Islet of Langerhans (tissue), 1 donor: ENCODE measurements at regions not wholly inside any gene's neighbourhood (a gene's known extent, or its start where the extent isn't known, plus 50 kb on each side); places are given as distances from the start of the nearest gene placed in this dataset.

Experiments used
- FAIRE-seq: peaks from one replicate; lab custom pipeline; 2011; peaks lifted over from hg19 to GRCh38; lab: Jason Lieb, UNC

DNA sequence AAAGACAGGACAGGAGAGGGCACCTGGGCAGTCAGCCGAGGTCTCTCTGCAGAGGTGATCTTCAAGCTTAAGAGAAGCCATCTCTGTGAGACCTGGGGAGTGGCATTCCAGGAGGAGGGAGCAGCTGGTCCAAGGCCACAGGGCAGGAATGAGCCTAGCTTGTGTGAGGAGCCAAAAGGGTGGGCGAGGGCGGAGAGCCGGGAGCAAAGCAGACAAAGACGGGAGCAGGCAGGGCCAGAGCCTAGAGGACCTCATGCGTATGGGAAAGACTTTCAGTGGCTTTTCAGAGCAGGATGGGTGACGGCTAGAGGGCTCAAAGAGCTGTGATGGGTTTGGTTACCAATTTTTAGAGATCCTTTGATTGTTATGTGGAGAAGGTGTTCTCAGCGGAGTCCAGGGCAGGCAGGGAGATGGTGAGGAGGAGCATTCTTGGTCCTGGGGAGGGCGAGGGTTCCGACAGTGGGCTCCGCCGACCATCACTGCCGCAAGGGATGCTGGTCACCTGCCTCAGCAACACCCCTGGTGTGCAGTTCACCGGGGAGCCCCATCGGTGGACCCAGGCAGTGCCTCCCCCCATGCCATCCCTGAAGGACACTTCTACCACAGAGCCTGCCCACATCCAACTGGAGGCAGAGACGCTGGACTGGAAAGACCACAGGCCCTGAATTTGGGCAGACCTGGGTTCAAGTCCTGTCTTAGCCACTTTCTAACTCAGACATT is 122.9 kb upstream of the IRF2BP2 start:
- no peak for FAIRE-seq

DNA sequence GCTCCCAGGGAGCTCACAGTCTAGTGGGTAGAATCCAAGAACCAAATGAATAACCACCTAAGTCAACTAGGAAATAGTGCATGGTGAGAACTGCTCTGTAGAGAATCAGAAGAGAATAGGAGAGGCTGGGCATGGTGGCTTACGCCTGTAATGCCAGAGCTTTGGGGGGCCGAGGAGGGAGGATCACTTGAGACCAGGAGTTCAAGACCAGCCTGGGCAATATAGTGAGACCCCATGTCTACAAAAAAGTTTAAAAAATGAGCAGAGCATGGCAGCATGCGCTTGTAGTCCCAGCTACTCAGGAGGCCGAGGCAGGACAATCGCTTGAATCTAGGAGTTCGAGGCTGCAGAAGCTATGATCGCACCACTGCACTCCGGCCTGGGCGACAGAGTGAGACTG is 122.3 kb upstream of the IRF2BP2 start:
- no peak for FAIRE-seq

DNA sequence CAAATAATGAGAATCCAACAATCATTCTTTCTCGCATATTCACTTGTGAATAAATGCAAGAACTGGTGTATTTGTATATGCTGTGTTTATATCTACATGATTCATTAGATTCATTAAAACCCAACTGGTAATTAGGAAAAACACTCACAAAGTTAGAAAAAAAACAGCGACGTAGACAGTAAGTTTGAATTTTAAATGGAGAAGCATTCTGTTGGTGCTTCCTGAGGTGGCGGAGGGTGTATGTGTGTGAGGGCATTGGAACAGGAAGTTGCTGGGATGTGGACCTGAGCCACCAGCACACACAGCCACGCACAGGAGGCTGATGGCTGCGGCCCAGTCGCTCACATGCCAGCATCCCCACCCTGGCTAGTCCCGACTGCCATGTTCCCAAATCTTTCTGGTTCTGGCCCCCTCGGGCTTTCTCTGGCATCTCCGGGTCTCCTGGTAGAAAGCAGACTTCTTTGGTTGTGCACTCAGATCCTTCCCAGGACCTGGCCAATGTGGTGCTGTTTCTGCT is 121.6 kb upstream of the IRF2BP2 start:
- no peak for FAIRE-seq

DNA sequence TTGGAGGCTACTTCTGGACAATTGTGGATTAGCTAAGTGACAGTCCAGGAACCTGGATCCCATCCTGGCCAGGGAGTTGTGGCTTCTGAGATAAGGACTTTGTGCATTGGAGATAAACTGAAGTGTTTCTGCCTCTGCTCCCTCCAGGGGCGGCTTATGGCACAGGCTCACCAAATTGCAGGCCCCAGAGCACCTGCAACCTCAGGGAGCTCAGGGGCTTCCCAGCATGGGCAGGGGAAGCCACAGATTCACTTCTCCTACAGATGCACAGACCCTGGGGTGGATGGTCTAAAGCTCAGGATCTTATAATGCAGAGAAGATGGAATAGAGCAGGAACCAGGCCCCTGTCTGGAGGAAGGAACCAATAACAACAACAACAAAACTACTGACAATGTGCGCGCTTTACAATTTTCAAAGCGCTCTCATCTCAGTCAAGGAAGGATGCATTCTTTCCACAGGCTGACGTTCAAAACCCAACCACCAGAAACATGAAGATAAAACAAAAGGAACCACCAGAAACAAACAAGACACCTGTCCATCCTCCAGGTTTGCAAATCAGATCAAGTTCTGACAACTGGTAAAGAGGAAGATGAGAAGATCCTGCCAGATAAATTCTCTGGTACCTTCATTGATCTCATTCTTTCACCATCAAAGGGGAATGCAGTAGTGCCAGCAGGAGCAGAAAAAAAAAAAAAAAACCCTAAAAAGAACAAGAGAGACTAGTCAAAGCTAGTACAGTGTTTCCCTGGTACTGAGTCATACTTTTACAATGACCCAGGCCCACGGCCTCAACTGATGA is 121.0 kb upstream of the IRF2BP2 start:
- FAIRE-seq: no peak

DNA sequence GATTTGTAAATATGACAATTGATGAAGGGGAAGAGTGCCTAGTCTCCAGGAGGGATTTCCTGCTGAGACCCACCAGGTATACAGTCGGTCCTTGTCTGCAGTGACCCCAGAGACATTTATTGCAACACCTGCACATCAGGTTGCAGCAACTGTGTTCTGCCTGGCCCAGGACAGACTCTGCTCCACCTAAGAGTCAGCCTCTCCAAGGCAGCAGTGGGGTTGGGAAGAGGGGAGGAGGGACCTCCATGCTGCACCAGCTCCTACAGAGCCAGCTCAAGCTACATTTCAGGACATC is 120.4 kb upstream of the IRF2BP2 start:
- no peak for FAIRE-seq

DNA sequence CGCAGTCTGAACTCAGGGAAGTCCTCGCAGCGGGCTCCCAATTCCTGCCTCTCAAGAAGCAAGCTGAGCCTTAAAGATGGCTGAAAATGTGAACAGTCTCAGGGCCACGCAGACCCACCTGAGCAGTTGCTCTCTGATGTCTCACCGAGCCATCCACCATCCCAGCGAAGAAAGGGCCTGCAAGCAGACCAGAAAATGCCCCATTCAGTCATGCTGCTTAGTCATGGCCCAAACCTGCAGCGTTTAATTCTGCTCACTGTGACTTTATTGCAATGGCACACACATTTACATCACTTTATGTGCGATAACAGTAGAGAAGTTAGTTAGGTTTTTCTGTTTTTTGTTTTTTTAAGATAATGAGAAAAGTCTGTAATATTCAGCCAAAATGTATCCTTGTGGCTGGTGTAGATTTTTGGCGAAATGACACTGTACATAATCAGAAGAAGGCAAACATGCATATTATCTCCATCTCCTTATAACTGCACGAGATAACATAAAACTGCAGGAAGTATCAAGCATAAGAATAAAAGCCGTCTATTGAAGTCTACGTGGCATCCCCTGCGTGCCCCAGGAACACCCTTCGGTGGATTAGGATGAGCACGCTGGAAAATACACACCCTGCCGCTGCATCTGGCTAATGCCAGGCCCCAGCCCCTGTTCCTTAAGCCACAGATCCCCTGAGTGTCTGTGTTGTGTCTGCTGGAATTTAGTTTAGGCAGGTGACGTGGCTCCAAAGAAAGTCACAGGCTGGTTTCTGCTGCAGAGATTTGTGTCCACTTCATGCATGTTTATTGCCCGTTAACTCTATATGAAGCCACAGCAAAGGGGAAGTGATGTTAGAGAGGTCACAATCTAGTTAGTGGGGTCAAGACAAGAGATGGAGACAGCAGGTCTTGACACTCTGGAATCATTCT is 119.8 kb upstream of the IRF2BP2 start:
- no peak for FAIRE-seq

DNA sequence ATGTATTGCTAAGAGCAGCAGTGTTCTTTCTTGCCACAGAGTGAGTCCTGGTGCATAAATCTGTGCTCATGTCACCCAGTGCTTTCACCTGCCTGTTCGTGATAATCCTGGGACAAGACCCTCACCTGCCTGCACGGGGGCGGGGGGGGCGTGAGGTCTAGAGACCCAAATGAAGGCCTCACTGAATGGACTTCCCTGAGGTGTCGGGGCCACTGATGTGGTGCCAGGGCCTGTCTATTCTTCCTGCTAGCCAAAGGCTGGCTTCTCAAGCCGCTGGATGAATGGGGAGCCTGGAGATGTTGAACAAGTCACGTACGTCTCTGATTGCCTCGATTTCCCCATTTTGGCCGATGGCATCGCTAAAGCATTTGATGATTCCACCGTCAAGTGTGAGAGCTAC is 118.8 kb upstream of the IRF2BP2 start:
- no peak for FAIRE-seq

DNA sequence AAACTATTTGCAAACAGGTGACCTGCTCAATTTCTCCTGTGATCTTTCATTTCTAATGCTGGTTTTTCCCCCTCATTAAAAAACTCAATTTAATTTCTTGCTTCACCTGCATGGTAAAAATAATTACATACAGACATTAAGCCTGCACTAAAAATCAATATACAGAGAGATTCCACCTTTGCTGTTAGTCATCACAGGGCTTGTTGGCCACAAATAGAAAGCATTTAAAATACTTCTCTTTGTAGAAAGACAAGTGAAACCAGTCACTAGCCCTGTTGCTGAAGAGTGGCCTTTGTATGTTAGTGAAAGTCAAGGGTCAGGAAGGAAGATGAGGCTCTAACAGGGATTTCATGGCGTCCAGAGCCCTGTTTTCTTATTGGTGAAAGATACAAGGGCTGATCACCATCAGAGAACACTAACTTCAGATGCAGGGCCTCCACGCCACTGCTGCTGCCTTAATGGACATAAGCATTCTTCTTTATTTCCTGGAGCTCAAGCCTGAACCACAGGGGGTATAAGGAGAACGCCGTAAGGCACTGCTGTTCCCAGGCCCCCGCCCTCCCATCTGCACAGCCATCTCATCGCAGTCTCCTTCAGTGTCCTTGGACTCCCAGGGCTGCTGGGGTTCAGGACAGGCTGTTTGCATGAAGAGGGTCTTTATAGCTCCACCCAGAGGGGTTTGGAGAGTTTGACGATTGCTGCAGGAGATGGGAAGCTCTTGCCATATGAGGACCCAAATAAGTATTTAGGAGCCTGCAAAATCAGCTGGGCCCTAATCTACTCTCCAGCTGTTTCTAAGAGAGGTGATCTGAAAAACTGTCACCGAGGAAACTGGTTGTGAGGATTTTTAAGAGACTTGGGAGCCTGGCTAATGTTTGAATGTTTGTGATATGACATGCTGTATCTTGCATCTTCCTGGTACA is 117.3 kb upstream of the IRF2BP2 start:
- FAIRE-seq: no peak

DNA sequence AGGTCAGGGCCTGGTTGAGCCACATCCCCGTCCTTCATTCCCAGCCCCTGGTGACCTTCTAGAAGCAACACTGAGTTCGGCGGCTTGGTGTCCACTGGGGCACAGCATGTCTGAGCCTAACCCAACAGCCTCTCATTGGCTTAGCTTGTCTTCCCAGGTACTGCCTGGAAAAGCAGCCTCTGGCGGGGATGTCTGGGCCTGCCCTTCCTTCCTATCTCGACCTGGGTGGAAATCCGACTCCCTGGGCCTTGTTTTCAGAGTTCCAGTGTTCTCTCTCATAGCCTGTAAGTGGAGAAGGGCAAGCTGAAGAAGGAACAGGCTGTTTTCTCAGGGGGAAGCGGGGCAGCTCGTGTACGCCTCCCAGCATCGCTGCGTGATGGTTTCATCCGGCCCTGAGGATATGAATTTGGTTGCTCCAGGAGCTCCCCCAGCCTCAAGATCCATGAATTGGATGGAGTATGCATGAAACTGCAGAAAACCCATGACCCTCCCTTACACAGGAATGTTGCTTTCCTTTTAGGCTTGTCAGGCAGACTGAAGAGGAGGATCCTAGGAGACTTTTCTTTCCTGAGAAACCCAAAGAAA is 116.5 kb upstream of the IRF2BP2 start:
- FAIRE-seq: no peak

DNA sequence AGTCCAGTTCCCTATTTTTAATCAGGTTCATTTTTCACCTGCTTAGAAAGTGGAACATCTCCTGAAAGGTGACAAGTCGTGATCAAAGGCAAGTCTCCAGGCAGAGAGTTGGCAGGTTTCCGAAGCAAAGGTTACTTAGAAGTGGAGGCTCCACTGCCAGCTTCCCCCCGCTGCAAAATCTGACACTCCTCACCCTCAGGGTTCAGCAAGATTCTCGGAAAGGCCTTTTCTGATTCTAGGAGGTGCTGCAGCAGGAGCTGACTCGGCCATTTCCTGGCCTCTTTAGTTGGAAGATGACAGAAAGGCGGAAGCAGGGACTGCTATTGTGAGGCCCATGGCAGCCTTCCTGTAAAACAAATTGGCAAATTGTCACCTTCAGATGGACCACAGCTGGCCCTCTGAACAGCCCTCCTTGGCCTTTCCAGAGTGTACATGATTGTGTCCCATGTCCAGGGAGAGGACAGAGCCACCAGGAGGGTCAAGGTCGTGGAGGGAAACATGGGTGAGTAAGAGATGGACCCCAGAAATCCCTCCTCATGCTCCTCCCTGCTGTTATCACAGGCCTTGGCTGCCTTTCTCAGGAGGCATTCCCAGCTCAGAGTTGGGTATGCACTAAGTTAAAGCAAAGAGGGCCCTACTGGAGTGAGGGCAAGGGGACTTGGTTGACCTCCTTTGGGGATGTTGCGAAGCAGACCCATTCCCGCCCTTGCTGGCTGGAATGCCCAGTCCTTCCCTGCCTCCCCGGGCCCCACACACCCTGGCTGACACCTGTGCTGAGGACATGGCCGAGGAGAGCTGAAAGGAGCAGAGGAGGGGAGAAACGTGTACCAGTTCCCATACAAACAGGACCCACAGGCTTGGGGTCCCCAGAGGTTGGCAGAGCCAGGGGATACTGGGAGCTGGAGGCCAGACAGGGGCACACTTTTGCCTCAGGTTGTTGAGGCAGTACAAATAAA is 115.5 kb upstream of the IRF2BP2 start:
- FAIRE-seq: no peak

DNA sequence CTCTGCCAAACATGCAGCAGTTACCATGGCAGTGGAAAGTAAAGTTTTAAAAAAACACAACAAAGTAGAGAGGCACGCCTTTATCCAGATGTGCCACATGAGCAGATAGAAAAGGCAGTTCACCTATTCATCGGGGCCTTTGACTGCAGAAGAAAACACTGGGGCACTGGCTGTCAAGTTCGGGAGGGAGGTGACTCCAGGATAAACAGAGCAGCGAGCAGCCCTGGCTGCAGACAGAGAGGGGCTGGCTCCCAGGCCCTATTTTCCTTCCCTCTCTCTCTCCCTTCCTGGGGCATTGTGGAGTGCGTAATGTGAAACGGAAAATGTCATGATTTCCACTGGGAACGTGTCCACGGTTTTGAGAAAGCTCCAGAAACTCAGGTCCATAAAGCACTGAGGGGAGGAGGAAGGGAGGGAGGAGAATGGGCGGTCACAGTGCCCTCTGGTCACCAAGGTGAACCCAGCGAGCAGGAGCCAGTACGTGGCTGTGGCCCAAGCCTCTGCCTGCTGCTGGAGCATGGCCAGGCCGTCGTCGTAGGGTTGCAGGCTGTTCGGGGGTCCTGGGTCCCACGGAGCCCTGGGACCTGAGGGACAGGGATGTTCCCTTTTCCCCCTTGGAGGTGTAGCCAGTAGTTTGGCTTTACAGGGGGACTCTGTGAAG is 114.7 kb upstream of the IRF2BP2 start:
- FAIRE-seq: no peak

DNA sequence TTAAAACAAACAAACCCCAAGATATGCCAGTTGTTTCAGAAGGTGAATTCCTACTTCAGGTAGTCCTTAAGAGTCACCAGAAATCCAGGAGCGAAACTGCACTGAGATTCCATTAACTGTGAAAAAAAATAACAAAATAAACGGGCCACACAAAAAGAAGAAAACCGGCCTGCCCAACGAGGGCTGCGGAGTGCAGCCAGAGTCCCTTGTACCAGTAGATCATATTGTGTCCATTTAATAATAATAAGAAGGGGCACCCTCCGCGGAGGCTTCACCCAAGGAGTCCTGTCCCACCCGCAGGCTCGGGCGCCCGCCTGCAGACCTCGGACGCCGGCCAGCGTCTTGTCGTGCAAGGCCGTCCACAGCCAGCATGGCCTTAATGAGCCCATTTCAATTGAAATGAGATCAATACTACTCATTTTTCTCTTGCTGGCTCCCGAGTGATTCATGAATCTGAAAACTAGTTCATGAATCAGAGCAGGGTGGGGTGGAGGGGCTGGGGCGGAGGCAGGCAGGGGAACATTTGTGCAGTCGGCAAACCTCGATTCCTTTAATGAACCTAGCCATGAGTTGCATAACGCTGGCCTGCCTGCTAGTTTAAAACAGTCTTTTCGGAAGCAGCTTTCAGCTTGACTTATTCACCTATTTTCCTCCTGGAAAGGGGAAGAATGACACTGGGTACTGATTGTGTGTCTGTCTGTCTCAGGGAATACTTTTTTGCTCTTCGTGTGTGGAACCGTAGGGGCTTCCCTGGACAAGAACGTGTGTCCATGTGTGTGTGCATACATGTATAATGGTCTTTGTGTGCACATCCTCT is 113.1 kb upstream of the IRF2BP2 start:
- no peak for FAIRE-seq

DNA sequence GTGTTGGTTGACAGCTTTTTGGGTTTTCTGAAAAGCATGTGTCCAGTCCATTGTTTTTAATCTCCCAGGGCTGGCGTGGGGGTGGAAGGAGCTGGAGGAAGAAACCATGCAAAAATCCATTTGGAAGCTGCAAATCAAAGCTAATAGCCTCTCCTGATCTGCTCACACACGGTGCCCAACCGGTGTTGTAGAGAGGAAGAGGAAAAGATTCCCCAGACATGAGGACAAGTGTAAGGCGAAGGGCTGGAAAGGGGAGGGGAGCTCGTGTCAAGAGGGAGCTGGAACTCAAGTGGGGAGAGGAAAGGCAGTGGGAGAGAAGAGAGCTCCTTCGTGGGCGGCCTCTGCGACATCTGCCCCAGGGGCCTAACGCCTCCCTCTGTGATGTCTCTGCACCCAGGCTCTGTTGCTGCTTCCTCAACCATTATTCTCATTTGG is 112.3 kb upstream of the IRF2BP2 start:
- FAIRE-seq: no peak

DNA sequence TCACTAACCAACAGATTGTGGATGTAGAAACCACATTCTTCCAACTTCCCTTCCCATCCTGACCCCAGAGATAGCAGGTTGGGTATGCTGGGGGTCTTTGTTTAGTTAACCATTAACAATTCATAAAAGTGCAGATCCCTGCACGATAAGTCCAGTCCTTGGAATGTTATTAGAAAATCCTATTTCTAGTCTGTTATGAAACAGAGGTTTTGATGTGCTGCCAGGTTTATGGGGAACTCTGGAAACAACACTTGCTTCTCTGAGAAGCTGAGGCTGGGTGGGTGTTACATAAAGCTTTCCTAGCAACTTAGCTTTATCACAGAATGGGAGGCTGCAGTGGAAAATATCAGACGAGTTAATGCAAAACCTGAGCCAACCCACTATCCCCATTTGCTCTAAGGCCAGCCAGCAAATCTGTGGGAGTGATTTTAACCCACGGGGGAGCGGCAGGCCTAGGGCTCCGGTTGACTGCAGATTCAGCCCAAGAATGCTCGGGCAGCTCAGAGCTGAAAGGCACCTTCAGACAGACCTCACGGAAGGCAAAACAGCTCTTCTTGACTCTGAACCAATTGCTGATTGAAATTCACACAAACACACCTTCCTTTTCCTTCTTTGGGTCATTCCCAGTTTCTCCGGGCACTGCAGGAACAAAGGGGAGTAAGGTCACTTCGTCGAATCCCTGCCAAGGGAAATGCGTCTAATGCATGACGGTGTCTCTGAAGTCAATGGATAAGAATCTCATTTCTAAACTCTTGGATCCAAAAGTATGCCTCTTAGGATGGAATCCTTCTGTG is 111.7 kb upstream of the IRF2BP2 start:
- FAIRE-seq: no peak

DNA sequence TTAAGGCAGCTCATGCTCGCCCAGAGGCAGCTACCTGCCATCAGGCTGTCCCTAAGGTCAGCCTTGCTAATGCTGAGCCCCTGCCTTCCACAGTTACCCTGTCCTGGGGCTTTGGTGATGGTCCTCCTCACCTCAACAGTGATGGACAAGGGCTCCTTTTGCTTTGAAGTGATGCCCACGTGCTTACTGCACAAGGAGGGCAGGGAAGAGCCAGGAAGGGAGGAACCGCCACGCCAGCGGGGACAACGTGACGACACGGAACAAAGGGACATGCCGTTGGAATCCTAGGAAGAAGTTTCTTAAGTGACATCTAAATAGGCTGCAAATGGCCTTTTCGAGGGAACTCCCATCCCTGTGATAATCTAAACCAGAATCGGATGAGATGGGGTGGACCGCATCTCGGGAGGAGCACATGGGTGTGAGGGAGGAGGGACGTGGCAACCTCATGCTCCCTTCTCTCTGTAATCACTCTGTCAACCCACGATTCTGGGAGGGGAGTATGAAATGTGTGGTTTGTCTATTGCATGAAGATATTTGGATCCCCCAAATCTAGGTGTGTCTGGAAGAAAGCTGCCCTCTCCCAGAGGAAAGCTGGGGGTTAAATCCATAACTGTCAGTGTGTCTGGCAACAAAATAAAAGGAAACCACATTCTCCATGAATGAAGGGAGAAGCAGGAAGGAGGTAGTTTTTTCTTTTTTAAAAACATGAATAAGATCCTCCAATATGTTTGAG is 110.9 kb upstream of the IRF2BP2 start:
- no peak for FAIRE-seq

DNA sequence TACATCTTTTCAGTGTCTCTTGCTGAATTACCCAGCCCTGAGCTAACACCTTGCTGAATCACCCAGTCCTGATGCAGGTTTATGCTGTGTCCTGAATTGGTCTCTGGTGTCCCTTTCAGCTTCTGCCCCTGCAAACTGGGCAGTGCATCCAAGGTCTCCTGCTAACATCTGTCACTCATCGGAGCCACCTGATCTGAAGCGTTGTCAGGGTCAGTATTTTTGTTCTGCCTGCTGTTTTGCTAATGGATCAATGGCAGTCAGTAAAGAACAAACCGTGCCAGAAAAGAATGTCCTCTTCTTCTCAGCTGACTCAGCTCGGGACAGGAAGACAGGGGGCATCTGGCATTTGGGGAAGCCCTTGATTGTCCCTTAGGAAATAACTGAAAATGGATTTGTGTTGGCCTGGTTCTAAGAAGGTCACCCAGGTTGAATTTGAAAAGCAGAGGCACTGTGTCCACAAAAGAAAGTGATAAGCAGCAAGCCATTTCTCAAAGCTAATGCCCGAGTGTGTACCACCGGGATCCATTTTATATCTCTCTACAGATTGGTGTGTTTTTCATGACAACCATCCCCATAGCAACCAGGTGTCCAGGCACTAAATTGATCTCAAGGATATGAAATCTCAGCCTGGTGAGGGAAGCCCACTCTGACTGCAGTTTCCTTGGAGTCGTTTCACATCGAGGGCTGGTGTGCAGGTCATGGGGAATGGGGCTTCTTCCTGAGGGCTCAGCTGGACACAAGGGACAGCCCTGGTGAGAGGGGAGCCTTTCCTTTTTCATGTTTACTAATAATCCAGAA is 109.7 kb upstream of the IRF2BP2 start:
- FAIRE-seq: no peak
